Uterus (tissue), 2 donors: ENCODE measurements at regions not wholly inside any gene's neighbourhood (a gene's known extent, or its start where the extent isn't known, plus 50 kb on each side); places are given as distances from the start of the nearest gene placed in this dataset.

Experiments used
- CTCF ChIP-seq, 4 experiments: fragments of 200-600 bp in 2 of 4; fragments of 450-650 bp in 2 of 4; sonication (generic) in 2 of 4; IDR thresholded peaks; one replicate each; pipeline ENCODE4 v1.5.1; 2016 to 2019; ENCODE audit warnings: antibody characterized with exemption in 4 of 4, mild to moderate bottlenecking in 2 of 4, moderate library complexity in 1 of 4
- POLR2A ChIP-seq, 2 donors: fragments of 450-650 bp; IDR thresholded peaks; one replicate each; pipeline ENCODE4 v1.6.1; 2016; ENCODE audit warnings: antibody characterized with exemption in 2 of 2, mild to moderate bottlenecking in 1 of 2, moderate library complexity in 1 of 2

- TF ChIP-seq CTCF (IDR thresholded peaks at IDR 0.05) = no peak
- TF ChIP-seq POLR2A (IDR thresholded peaks at IDR 0.05) = no peak
Observed at GRCh38 chr2:46816151-46816845, 99.3 kb downstream of the MCFD2 start.
